Neural progenitor cell (in vitro differentiated cells): ENCODE measurements at regions not wholly inside any gene's neighbourhood (a gene's known extent, or its start where the extent isn't known, plus 50 kb on each side); places are given as distances from the start of the nearest gene placed in this dataset.

Experiments
- DNase-seq: peaks from one replicate; pipeline ENCODE4 v3.0.0-alpha.2; 2016; ENCODE audit warnings: low spot score
- H2AFZ ChIP-seq: fragments of 200-600 bp; sonication (generic); replicated peaks from 2 replicates; pipeline ENCODE4 v1.6.1; 2016; ENCODE audit warnings: antibody characterized with exemption
- H3F3A ChIP-seq: fragments of 200-600 bp; sonication (generic); 2 replicates; pipeline ENCODE4 v1.6.1; 2016; ENCODE audit warnings: antibody characterized with exemption, low read depth
- H3K27ac ChIP-seq: fragments of 200-600 bp; sonication (generic); 2 replicates; pipeline ENCODE4 v1.5.1; 2016; ENCODE audit warnings: mild to moderate bottlenecking
- H3K27me3 ChIP-seq: fragments of 200-600 bp; sonication (generic); 2 replicates; pipeline ENCODE4 v1.6.1; 2016; ENCODE audit warnings: mild to moderate bottlenecking, moderate library complexity
- H3K36me3 ChIP-seq: fragments of 200-600 bp; sonication (generic); 2 replicates; pipeline ENCODE4 v1.5.1; 2016
- H3K4me1 ChIP-seq: fragments of 200-600 bp; sonication (generic); 2 replicates; pipeline ENCODE4 v1.6.1; 2016; ENCODE audit warnings: mixed run types
- H3K4me2 ChIP-seq: fragments of 200-600 bp; sonication (generic); 2 replicates; pipeline ENCODE4 v1.6.1; 2016
- H3K4me3 ChIP-seq: fragments of 200-600 bp; sonication (generic); 2 replicates; pipeline ENCODE4 v1.5.1; 2016
- H3K79me2 ChIP-seq: fragments of 200-600 bp; sonication (generic); 2 replicates; pipeline ENCODE4 v1.6.1; 2016; ENCODE audit warnings: low read depth
- H3K9ac ChIP-seq: fragments of 200-600 bp; sonication (generic); 2 replicates; pipeline ENCODE4 v1.6.1; 2016
- H3K9me3 ChIP-seq: fragments of 200-600 bp; sonication (generic); 2 replicates; pipeline ENCODE4 v1.5.1; 2016; ENCODE audit warnings: low read depth
- H4K20me1 ChIP-seq: fragments of 200-600 bp; sonication (generic); 2 replicates; pipeline ENCODE4 v1.6.1; 2016; ENCODE audit warnings: low read depth
- H3K27ac Mint-ChIP-seq: 3 replicates; pipeline ENCODE4 v1.8.0; 2021; ENCODE audit warnings: mixed read lengths
- H3K27me3 Mint-ChIP-seq: 2 replicates; pipeline ENCODE4 v1.8.0; 2022; ENCODE audit warnings: low read depth, mild to moderate bottlenecking, inconsistent platforms, moderate library complexity, mixed read lengths; ENCODE audit not compliant: insufficient read depth
- H3K36me3 Mint-ChIP-seq: 3 replicates; pipeline ENCODE4 v1.8.0; 2021; ENCODE audit warnings: mixed read lengths
- H3K4me1 Mint-ChIP-seq: 3 replicates; pipeline ENCODE4 v1.8.0; 2021; ENCODE audit warnings: mixed read lengths
- H3K4me3 Mint-ChIP-seq: 3 replicates; pipeline ENCODE4 v1.8.0; 2021; ENCODE audit warnings: mild to moderate bottlenecking, moderate library complexity, mixed read lengths
- H3K9me3 Mint-ChIP-seq: 3 replicates; pipeline ENCODE4 v1.8.0; 2020; ENCODE audit warnings: mixed read lengths
- EZH2 ChIP-seq: fragments of 200-600 bp; sonication (generic); IDR thresholded peaks from 2 replicates; pipeline ENCODE4 v1.6.1; 2017; ENCODE audit warnings: antibody characterized with exemption, mild to moderate bottlenecking, moderate library complexity
- EZH2phosphoT487 ChIP-seq: fragments of 200-600 bp; sonication (generic); IDR thresholded peaks from 2 replicates; pipeline ENCODE4 v1.6.1; 2017; ENCODE audit warnings: antibody characterized with exemption
- TF ChIP-seq, protein P1 (sequence below): fragments of 200-600 bp; sonication (generic); IDR thresholded peaks from 2 replicates; pipeline ENCODE4 v1.5.1; 2017; ENCODE audit warnings: antibody characterized with exemption, mild to moderate bottlenecking

DNA sequence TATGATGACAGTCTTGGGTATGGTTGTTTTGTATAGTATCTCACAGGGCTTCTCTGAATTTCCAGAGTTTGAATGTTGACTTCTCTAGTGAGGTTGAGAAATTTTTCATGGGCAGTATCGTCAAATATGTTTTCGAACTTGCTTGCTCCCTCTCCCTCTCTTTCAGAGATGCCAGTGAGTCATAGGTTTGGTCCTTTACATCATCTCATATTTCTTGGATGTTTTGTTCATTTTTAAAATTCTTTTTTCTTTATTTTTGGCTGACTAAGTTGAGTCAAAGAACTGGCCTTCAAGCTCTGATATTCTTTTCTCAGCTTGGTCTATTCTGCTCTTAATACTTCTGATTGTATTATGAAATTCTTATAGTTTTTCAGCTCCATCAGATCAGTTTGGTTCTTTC, 282.3 kb upstream of the NECTIN3 start:
- H3F3A ChIP-seq, result no peaks in the 10 kb centered on the region
- H3K4me1 ChIP-seq, result no peaks in the 10 kb centered on the region
- no peaks in the 10 kb centered on the region for H3K79me2 ChIP-seq
- H3K4me2 ChIP-seq, result no peak overlapping the region
- no peak overlapping the region for H3K9ac ChIP-seq
- no peaks in the 10 kb centered on the region for H3K27me3 ChIP-seq
- H3K36me3 ChIP-seq, result no peaks in the 10 kb centered on the region
- H4K20me1 ChIP-seq, result no peaks in the 10 kb centered on the region
- Mint-ChIP-seq H3K27ac (no peak overlapping the region), H3K9me3 (peaks cover 20% of the 10 kb centered on the region), H3K27me3 (no peaks in the 10 kb centered on the region), H3K4me1 (no peaks in the 10 kb centered on the region), H3K4me3 (no peak overlapping the region), H3K36me3 (peaks cover 3% of the 10 kb centered on the region)
- H2AFZ ChIP-seq, result no peak overlapping the region
- H3K27ac ChIP-seq, result no peak overlapping the region
- DNase-seq, result no peak
- no peaks in the 10 kb centered on the region for H3K9me3 ChIP-seq
- no peak overlapping the region for H3K4me3 ChIP-seq
- TF ChIP-seq, protein P1, sequence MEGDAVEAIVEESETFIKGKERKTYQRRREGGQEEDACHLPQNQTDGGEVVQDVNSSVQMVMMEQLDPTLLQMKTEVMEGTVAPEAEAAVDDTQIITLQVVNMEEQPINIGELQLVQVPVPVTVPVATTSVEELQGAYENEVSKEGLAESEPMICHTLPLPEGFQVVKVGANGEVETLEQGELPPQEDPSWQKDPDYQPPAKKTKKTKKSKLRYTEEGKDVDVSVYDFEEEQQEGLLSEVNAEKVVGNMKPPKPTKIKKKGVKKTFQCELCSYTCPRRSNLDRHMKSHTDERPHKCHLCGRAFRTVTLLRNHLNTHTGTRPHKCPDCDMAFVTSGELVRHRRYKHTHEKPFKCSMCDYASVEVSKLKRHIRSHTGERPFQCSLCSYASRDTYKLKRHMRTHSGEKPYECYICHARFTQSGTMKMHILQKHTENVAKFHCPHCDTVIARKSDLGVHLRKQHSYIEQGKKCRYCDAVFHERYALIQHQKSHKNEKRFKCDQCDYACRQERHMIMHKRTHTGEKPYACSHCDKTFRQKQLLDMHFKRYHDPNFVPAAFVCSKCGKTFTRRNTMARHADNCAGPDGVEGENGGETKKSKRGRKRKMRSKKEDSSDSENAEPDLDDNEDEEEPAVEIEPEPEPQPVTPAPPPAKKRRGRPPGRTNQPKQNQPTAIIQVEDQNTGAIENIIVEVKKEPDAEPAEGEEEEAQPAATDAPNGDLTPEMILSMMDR, result no peak
- TF ChIP-seq EZH2 (no peak), EZH2phosphoT487 (no peak)

DNA sequence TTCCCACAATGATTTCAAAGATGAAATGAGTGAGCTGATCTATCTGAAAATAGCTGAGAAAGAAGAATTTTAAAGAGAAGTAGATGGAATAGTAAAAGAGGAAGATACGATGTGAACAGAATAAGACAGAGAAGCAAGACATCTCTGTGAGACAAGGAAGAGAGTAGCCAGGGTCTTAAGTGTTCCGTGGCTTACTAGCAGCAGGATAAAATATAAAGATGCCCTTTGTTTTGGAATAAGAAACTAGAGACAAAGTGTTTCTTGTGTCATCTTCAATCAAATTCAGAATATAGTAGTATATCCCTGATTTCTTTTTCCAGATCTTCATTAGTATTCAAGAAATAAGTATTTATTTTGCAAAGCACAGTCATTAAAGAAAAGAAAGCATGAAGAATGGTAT, 281.0 kb upstream of the NECTIN3 start:
- Histone ChIP-seq H3K4me2 (no peak overlapping the region), H3K9me3 (no peaks in the 10 kb centered on the region), H3K27ac (no peak overlapping the region), H3K9ac (no peak overlapping the region), H3K79me2 (no peaks in the 10 kb centered on the region), H3K4me1 (no peaks in the 10 kb centered on the region), H3K27me3 (no peaks in the 10 kb centered on the region), H3K36me3 (no peaks in the 10 kb centered on the region), H3K4me3 (no peak overlapping the region), H2AFZ (no peak overlapping the region), H4K20me1 (no peaks in the 10 kb centered on the region), H3F3A (no peaks in the 10 kb centered on the region)
- H3K27me3 Mint-ChIP-seq, result no peaks in the 10 kb centered on the region
- H3K4me3 Mint-ChIP-seq, result no peak overlapping the region
- no peak overlapping the region for H3K27ac Mint-ChIP-seq
- H3K36me3 Mint-ChIP-seq, result no peaks in the 10 kb centered on the region
- TF ChIP-seq, protein P1, result no peak
- TF ChIP-seq EZH2phosphoT487 (no peak), EZH2 (no peak)
- DNase-seq, result no peak
- H3K9me3 Mint-ChIP-seq, result peaks cover 10% of the 10 kb centered on the region
- H3K4me1 Mint-ChIP-seq, result no peaks in the 10 kb centered on the region

DNA sequence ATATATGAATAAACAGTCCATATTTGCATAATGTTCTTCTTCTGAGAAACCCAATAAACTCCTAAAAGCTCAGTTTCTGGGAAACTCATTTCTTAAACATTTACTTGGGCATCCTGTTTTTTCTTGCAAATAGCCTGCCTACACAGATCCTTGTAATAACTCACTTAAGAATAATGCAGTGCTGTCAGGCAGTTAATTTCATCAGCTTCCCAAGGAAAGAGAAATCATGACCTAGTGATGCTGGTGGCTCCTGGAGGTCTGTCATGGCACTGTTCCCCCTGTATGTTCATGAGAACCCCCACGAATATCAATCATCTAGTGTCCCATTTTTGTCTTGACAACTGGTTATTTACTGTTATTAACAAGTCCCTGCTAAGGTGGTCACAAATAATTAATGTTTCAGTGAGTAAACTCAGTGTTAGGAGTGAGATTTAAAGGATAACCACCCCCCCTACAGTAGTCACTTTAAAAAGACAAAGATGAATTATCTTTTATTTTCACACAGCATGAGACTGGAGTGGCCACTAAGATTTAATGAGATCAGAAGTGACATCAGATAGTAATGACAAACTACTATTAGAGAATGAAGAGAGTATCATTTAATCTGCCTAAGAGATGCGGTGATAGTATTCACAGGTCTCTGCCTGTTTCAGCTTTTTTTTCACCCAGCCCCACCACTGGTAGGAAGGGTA, 279.5 kb upstream of the NECTIN3 start:
- Histone ChIP-seq H2AFZ (no peak overlapping the region), H3K4me3 (no peak overlapping the region), H3K27ac (no peak overlapping the region), H3K4me1 (no peaks in the 10 kb centered on the region), H3K9me3 (no peaks in the 10 kb centered on the region), H3K27me3 (no peaks in the 10 kb centered on the region), H3K36me3 (no peaks in the 10 kb centered on the region), H3F3A (no peaks in the 10 kb centered on the region), H3K9ac (no peak overlapping the region), H3K79me2 (no peaks in the 10 kb centered on the region), H4K20me1 (no peaks in the 10 kb centered on the region), H3K4me2 (no peak overlapping the region)
- no peaks in the 10 kb centered on the region for H3K36me3 Mint-ChIP-seq
- DNase-seq, result no peak
- no peak overlapping the region for H3K27ac Mint-ChIP-seq
- no peaks in the 10 kb centered on the region for H3K4me1 Mint-ChIP-seq
- no peaks in the 10 kb centered on the region for H3K27me3 Mint-ChIP-seq
- no peak overlapping the region for H3K4me3 Mint-ChIP-seq
- TF ChIP-seq EZH2phosphoT487 (no peak), EZH2 (no peak)
- TF ChIP-seq, protein P1, result no peak
- no peaks in the 10 kb centered on the region for H3K9me3 Mint-ChIP-seq
